Endothelial cell of umbilical vein (primary cell): ENCODE measurements at regions not wholly inside any gene's neighbourhood (a gene's known extent, or its start where the extent isn't known, plus 50 kb on each side); places are given as distances from the start of the nearest gene placed in this dataset.
A peak's percentile ranks its signal among the peaks of the same experiment; 100 is the strongest.

Experiments used
- BruUV-seq: library from RNA; stranded (reverse); fragments of 400-500 nt; replicated peaks from 2 replicates; lab custom pipeline; 2021; lab: Mats Ljungman, UMichigan
- CTCF ChIA-PET: fragments of 300-600, 350-600 bp; sonication (Branson Sonifier 250); formaldehyde crosslinking; loops from one replicate; lab custom pipeline; 2021; ENCODE audit warnings: antibody characterized with exemption, inconsistent platforms; lab: Charles Lee
- POLR2A ChIA-PET: fragments of 300-600, 350-600 bp; sonication (Branson Sonifier 250); formaldehyde crosslinking; loops from one replicate; lab custom pipeline; 2021; ENCODE audit warnings: antibody characterized with exemption, inconsistent platforms; lab: Charles Lee
- DNase-seq: peaks from one replicate; pipeline ENCODE4 v3.0.0-alpha.2; 2011; ENCODE audit warnings: low read depth, low spot score
- FAIRE-seq: peaks from 2 replicates; lab custom pipeline; 2011; peaks lifted over from hg19 to GRCh38; lab: Jason Lieb, UNC
- H2AFZ ChIP-seq: 2 replicates; pipeline ENCODE4 v1.6.0; 2012; ENCODE audit warnings: low read depth, low read length, control low read depth, inconsistent platforms
- H3K27ac ChIP-seq: 2 replicates; pipeline ENCODE4 v1.5.1; 2011; ENCODE audit warnings: low read depth, mild to moderate bottlenecking, control low read depth, low read length, moderate library complexity; ENCODE audit not compliant: insufficient read depth
- H3K27me3 ChIP-seq, 2 experiments: 2 replicates each; pipeline versions ENCODE4 v1.6.0 to v1.6.1; 2011; ENCODE audit warnings: low read length in 2 of 2, mixed read lengths in 1 of 2; ENCODE audit not compliant: control insufficient read depth in 2 of 2, insufficient read depth in 2 of 2
- H3K36me3 ChIP-seq, 2 experiments: 2 replicates in 1 of 2; 3 replicates in 1 of 2; pipeline ENCODE4 v1.5.1; 2011; ENCODE audit warnings: low read length in 2 of 2, mild to moderate bottlenecking in 1 of 2, moderate library complexity in 1 of 2; ENCODE audit not compliant: control insufficient read depth in 2 of 2, insufficient read depth in 2 of 2; ENCODE audit errors: extremely low read depth in 1 of 2
- H3K4me1 ChIP-seq: 3 replicates; pipeline ENCODE4 v1.5.1; 2011; ENCODE audit warnings: mild to moderate bottlenecking, low read length; ENCODE audit not compliant: control insufficient read depth, insufficient read depth; ENCODE audit errors: extremely low read depth
- H3K4me2 ChIP-seq: 2 replicates; pipeline ENCODE4 v1.6.1; 2011; ENCODE audit warnings: low read length, control low read depth, mixed read lengths; ENCODE audit not compliant: insufficient read depth
- H3K4me3 ChIP-seq, 3 experiments: fragments of 200-600 bp in 1 of 3; sonication (generic), shearing (Covaris generic) in 1 of 3; replicated peaks in 1 of 3; 2 replicates each; pipeline ENCODE4 v1.5.1; 2011 to 2016; ENCODE audit warnings: control low read depth in 3 of 3, low read length in 3 of 3, mild to moderate bottlenecking in 2 of 3, inconsistent platforms in 1 of 3, low read depth in 1 of 3, moderate library complexity in 1 of 3; ENCODE audit not compliant: insufficient read depth in 1 of 3
- H3K79me2 ChIP-seq: 2 replicates; pipeline ENCODE4 v1.6.0; 2012; ENCODE audit warnings: low read length, inconsistent platforms; ENCODE audit not compliant: control insufficient read depth, insufficient read depth
- H3K9ac ChIP-seq: replicated peaks from 2 replicates; pipeline ENCODE3; 2011; ENCODE audit warnings: low read length, control low read depth; ENCODE audit not compliant: insufficient read depth; ENCODE audit errors: extremely low read depth
- H3K9me1 ChIP-seq: replicated peaks from 3 replicates; pipeline ENCODE4 v1.6.0; 2011; ENCODE audit warnings: mild to moderate bottlenecking, low read length; ENCODE audit not compliant: control insufficient read depth, insufficient read depth; ENCODE audit errors: extremely low read depth
- H3K9me3 ChIP-seq: replicated peaks from 2 replicates; pipeline ENCODE4 v1.5.1; 2012; ENCODE audit warnings: low read length, inconsistent platforms; ENCODE audit not compliant: control insufficient read depth, insufficient read depth
- H4K20me1 ChIP-seq: replicated peaks from 2 replicates; pipeline ENCODE3; 2011; ENCODE audit warnings: mild to moderate bottlenecking, low read length; ENCODE audit not compliant: control insufficient read depth, insufficient read depth; ENCODE audit errors: extremely low read depth
- EZH2 ChIP-seq: IDR thresholded peaks from 2 replicates; pipeline ENCODE4 v1.6.1; 2012; ENCODE audit warnings: borderline replicate concordance, low read depth, mild to moderate bottlenecking, moderate library complexity, low read length, inconsistent platforms; ENCODE audit not compliant: severe bottlenecking
- FOS ChIP-seq: IDR thresholded peaks from 2 replicates; pipeline ENCODE4 v1.6.1; 2011; ENCODE audit warnings: mild to moderate bottlenecking, low read length, moderate library complexity, borderline replicate concordance; ENCODE audit not compliant: insufficient read depth
- GATA2 ChIP-seq: IDR thresholded peaks from 2 replicates; pipeline ENCODE4 v1.7.0; 2011; ENCODE audit warnings: low read depth, mild to moderate bottlenecking, moderate library complexity, mixed read lengths, low read length; ENCODE audit not compliant: insufficient read length, insufficient read depth
- JUN ChIP-seq: IDR thresholded peaks from 2 replicates; pipeline ENCODE4 v1.6.1; 2011; ENCODE audit warnings: borderline replicate concordance, low read depth; ENCODE audit not compliant: insufficient read length, insufficient read depth
- MAX ChIP-seq: IDR thresholded peaks from 2 replicates; pipeline ENCODE4 v1.6.1; 2011; ENCODE audit not compliant: insufficient read depth, insufficient read length
- POLR2AphosphoS5 ChIP-seq: IDR thresholded peaks from 2 replicates; pipeline ENCODE4 v1.6.1; 2012; ENCODE audit warnings: low read depth, mild to moderate bottlenecking, control low read depth, low read length, moderate library complexity; ENCODE audit not compliant: insufficient read depth
- dilution Hi-C: fragments of 300-500 bp; cut with MboI; formaldehyde crosslinking; loops from one replicate; pipeline ENCODE4 v1.15.0; 2019; ENCODE audit warnings: low sequenced_read_pairs; ENCODE audit not compliant: extremely low pct_ligation_motif_present
- intact Hi-C: fragments of 100-400 bp; cut with micrococcal nuclease; formaldehyde crosslinking; loops from one replicate; pipeline ENCODE4 v1.10.0; 2022

- H3K79me2 ChIP-seq: peaks cover 5% of the 10 kb centered on the region
- no TSS peak for BruUV-seq
- CTCF ChIA-PET: no interaction called here
- no peaks in the 10 kb centered on the region for H3K36me3 ChIP-seq
- no peak overlapping the region for H2AFZ ChIP-seq
- H3K9me1 ChIP-seq: no peaks in the 10 kb centered on the region
- no peak for FAIRE-seq
- dilution Hi-C loops: no loop called here
- H3K27me3 ChIP-seq: no peaks in the 10 kb centered on the region
- no peak overlapping the region for H3K27ac ChIP-seq
- TF ChIP-seq MAX (peak; percentile 70), JUN (no peak), FOS (peak; percentile 40)
- H3K4me3 ChIP-seq: no peak overlapping the region
- intact Hi-C loops: no loop called here
- no peak overlapping the region for H3K9ac ChIP-seq
- H3K4me1 ChIP-seq: peaks cover 15% of the 10 kb centered on the region
- DNase-seq: peak; percentile 31
- no peaks in the 10 kb centered on the region for H4K20me1 ChIP-seq
- no peak overlapping the region for H3K4me2 ChIP-seq
- POLR2A ChIA-PET: no interaction called here
- no peaks in the 10 kb centered on the region for H3K9me3 ChIP-seq
Measured at GRCh38 chr11:129248618-129249017, 56.5 kb upstream of the ARHGAP32 start.

- H3K4me2 ChIP-seq: peak overlapping the region; percentile 31
- FAIRE-seq: no peak
Measured at GRCh38 chr11:129247135-129247534, 55.0 kb upstream of the ARHGAP32 start.

More at GRCh38 chr11:129247135-129247534, 55.0 kb upstream of the ARHGAP32 start:
- Histone ChIP-seq H2AFZ (no peak overlapping the region), H3K4me1 (peaks cover 15% of the 10 kb centered on the region), H3K27me3 (no peaks in the 10 kb centered on the region), H3K27ac (no peak overlapping the region), H3K36me3 (no peaks in the 10 kb centered on the region), H3K79me2 (peaks cover 12% of the 10 kb centered on the region), H4K20me1 (no peaks in the 10 kb centered on the region), H3K9me3 (no peaks in the 10 kb centered on the region), H3K4me3 (no peak overlapping the region), H3K9ac (no peak overlapping the region), H3K9me1 (no peaks in the 10 kb centered on the region)
- POLR2A ChIA-PET: no interaction called here
- dilution Hi-C loops: no loop called here
- TF ChIP-seq POLR2AphosphoS5: no peak
- TF ChIP-seq FOS: peak; percentile 11
- TF ChIP-seq GATA2: peak; percentile 82
- no peak for TF ChIP-seq EZH2
- TF ChIP-seq JUN: no peak
- peak; percentile 32 for DNase-seq
- intact Hi-C loops: loop anchor here (2.0 kb wide), 1 partner anchor 32 kb away; no protein-coding TSS in a partner anchor
- no TSS peak for BruUV-seq
- CTCF ChIA-PET: no interaction called here
